Vagina (tissue), 2 donors: ENCODE measurements at regions not wholly inside any gene's neighbourhood (a gene's known extent, or its start where the extent isn't known, plus 50 kb on each side); places are given as distances from the start of the nearest gene placed in this dataset.

ENCODE experiments used
- POLR2AphosphoS5 ChIP-seq, 2 donors: sonication (generic); formaldehyde crosslinking; IDR thresholded peaks; one replicate each; pipeline ENCODE4 v1.9.0; 2017; ENCODE audit warnings: antibody characterized with exemption in 2 of 2, mild to moderate bottlenecking in 2 of 2, low read depth in 1 of 2; ENCODE audit not compliant: insufficient read depth in 1 of 2
- TF ChIP-seq, protein P1 (sequence below), 3 experiments: fragments of 450-650 bp in 2 of 3; fragments of 200-600 bp in 1 of 3; sonication (generic) in 1 of 3; IDR thresholded peaks; one replicate each; pipeline ENCODE4 v1.5.1; 2017 to 2019; ENCODE audit warnings: antibody characterized with exemption in 3 of 3, mild to moderate bottlenecking in 2 of 3, moderate library complexity in 2 of 3

DNA sequence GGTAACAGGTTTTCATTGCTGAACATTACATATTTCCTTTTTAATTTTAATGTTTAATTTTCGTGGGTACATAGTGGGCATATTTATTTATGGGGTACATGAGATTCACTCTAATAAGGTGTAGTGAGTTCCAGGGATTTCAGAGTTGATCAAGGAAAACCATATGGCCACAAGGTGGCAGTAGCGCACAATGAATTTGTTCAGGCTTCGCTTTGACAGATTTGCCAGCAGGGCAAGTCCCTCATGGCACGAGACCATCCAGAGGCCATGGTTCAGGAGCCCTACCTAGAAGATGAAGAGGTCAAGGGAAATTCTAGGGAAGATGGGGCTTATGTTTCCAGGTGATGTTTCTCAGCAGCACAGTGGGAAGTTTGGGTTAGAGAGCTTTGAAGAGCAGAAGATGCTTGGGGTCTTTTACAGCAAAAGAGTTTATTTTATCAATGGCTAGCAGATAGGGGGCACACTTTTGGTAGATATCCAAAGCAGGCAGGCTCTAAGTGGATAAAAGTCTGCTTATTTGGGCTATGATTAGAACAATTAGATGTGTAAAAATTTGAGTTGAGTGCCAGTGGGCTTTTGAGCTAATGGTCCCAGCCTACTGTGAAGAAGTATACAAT is 1004.4 kb downstream of the AACS start:
- no peak for TF ChIP-seq POLR2AphosphoS5 (IDR thresholded peaks at IDR 0.05; ENCODE audit: insufficient read depth in 1 of 2, low read depth in 1 of 2)
- TF ChIP-seq, protein P1, sequence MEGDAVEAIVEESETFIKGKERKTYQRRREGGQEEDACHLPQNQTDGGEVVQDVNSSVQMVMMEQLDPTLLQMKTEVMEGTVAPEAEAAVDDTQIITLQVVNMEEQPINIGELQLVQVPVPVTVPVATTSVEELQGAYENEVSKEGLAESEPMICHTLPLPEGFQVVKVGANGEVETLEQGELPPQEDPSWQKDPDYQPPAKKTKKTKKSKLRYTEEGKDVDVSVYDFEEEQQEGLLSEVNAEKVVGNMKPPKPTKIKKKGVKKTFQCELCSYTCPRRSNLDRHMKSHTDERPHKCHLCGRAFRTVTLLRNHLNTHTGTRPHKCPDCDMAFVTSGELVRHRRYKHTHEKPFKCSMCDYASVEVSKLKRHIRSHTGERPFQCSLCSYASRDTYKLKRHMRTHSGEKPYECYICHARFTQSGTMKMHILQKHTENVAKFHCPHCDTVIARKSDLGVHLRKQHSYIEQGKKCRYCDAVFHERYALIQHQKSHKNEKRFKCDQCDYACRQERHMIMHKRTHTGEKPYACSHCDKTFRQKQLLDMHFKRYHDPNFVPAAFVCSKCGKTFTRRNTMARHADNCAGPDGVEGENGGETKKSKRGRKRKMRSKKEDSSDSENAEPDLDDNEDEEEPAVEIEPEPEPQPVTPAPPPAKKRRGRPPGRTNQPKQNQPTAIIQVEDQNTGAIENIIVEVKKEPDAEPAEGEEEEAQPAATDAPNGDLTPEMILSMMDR (IDR thresholded peaks at IDR 0.05) = no peak
